BJ (cell line): ENCODE measurements at regions not wholly inside any gene's neighbourhood (a gene's known extent, or its start where the extent isn't known, plus 50 kb on each side); places are given as distances from the start of the nearest gene placed in this dataset.

Experiments
- CTCF ChIA-PET: fragments of 350-600 bp; formaldehyde crosslinking; extraction: SDS; loops from one replicate; lab custom pipeline; 2021; ENCODE audit warnings: antibody characterized with exemption, inconsistent platforms; lab: Yijun Ruan, JAX
- POLR2A ChIA-PET: fragments of 300-600 bp; sonication (Branson Sonifier 250); formaldehyde crosslinking; extraction: SDS; loops from one replicate; lab custom pipeline; 2021; ENCODE audit warnings: antibody characterized with exemption; lab: Charles Lee
- DNase-seq: peaks from one replicate; pipeline ENCODE4 v3.0.0-alpha.2; 2011; ENCODE audit warnings: low read depth
- H3K27me3 ChIP-seq: 2 replicates; pipeline ENCODE4 v1.6.0; 2011; ENCODE audit warnings: low read length; ENCODE audit not compliant: control insufficient read depth, insufficient read depth
- H3K36me3 ChIP-seq: 2 replicates; pipeline ENCODE4 v1.5.1; 2011; ENCODE audit warnings: low read length; ENCODE audit not compliant: control insufficient read depth, insufficient read depth
- H3K4me3 ChIP-seq: 2 replicates; pipeline ENCODE4 v1.5.1; 2011; ENCODE audit warnings: low read depth, mild to moderate bottlenecking, control low read depth, low read length
- CTCF ChIP-seq: IDR thresholded peaks from 2 replicates; pipeline ENCODE4 v1.5.1; 2011; ENCODE audit warnings: low read depth, mild to moderate bottlenecking, control low read depth, inconsistent platforms, low read length, moderate library complexity; ENCODE audit not compliant: insufficient read depth

GRCh38 chr1:115545096-115545720 lies 96.6 kb upstream of the VANGL1 start:
- Histone ChIP-seq H3K36me3 (no peaks in the 10 kb centered on the region), H3K4me3 (no peak overlapping the region), H3K27me3 (no peaks in the 10 kb centered on the region)
- TF ChIP-seq CTCF: no peak
- POLR2A ChIA-PET: no interaction called here
- CTCF ChIA-PET: interaction anchor here (0.7 to 2.6 kb wide), 6 partner anchors 11 to 407 kb away, joined by 3 to 15 read pairs (median 4); no protein-coding TSS in a partner anchor
- no peak for DNase-seq

GRCh38 chr1:115544131-115544530 lies 97.6 kb upstream of the VANGL1 start:
- Histone ChIP-seq H3K4me3 (no peak overlapping the region), H3K27me3 (no peaks in the 10 kb centered on the region), H3K36me3 (no peaks in the 10 kb centered on the region)
- TF ChIP-seq CTCF: no peak
- POLR2A ChIA-PET: no interaction called here
- DNase-seq: no peak
- CTCF ChIA-PET: interaction anchor here (0.7 to 2.6 kb wide), 3 partner anchors 11 to 52 kb away, joined by 3 to 15 read pairs (median 5); no protein-coding TSS in a partner anchor

GRCh38 chr1:115543247-115543646 lies 98.5 kb upstream of the VANGL1 start:
- H3K4me3 ChIP-seq: no peak overlapping the region
- H3K36me3 ChIP-seq: no peaks in the 10 kb centered on the region
- ChIA-PET POLR2A (no interaction called here), CTCF (interaction anchor here (0.5 to 2.6 kb wide), 7 partner anchors 10 to 53 kb away, joined by 3 to 15 read pairs (median 4); no protein-coding TSS in a partner anchor)
- H3K27me3 ChIP-seq: no peaks in the 10 kb centered on the region
- TF ChIP-seq CTCF: no peak
- no peak for DNase-seq

DNA sequence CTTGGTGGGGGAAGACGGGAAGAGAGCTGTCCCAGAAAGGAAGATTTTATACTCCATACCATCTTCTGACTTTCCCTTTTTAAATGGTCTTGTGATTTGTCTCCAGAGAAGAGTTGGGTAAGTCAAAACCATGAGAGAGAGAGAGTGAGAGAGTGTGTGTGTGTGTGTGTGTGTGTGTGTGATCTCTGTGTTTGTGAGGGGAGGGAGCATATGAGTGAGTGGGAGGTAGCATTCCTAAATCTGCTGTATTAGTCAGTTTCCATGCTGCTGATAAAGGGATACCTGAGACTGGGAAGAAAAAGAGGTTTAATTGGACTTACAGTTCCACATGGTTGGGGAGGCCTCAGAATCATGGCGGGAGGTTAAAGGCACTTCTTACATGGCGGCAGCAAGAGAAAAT lies 102.0 kb upstream of the VANGL1 start:
- ChIA-PET CTCF (interaction anchor here (1.1 kb wide), 1 partner anchor 70 kb away, joined by 4 read pairs; no protein-coding TSS in a partner anchor), POLR2A (no interaction called here)
- TF ChIP-seq CTCF: no peak
- DNase-seq: no peak
- H3K27me3 ChIP-seq: no peaks in the 10 kb centered on the region
- H3K36me3 ChIP-seq: no peaks in the 10 kb centered on the region
- H3K4me3 ChIP-seq: no peak overlapping the region

DNA sequence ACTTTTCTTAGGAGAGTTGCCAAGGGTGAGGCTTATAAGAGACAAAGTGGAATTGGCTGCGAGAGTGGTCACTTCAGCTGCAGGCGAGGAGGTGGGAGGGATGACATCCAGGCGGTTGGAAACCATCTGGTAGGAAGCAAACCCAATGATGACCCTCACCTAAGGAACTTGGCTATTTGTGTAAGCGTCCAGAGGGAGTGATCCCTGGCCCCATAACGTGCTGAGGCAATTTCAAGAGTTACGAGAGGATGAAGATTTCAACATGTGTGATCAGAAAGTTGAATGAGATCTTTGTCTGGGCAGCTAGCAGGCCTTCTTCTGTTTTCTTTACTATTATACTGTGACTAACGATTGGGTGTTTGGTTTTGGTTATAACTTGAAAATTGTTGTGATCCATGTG lies 102.7 kb upstream of the VANGL1 start:
- ChIA-PET CTCF (interaction anchor here (1.0 to 1.1 kb wide), 2 partner anchors 56 to 69 kb away, joined by 4 read pairs; no protein-coding TSS in a partner anchor), POLR2A (no interaction called here)
- Histone ChIP-seq H3K4me3 (no peak overlapping the region), H3K36me3 (no peaks in the 10 kb centered on the region), H3K27me3 (no peaks in the 10 kb centered on the region)
- DNase-seq: no peak
- no peak for TF ChIP-seq CTCF
